Embryonic facial prominence (tissue), 1 donor: ENCODE measurements at regions not wholly inside any gene's neighbourhood (a gene's known extent, or its start where the extent isn't known, plus 50 kb on each side); places are given as distances from the start of the nearest gene placed in this dataset.
"Not testable (repeated sequence)": the region's sequence is repeated elsewhere in the genome, so short reads cannot be mapped to it uniquely, and the experiment has no call there.

Experiments used
- DNase-seq: peaks from one replicate; pipeline ENCODE4 v3.0.0-alpha.2; 2016; ENCODE audit errors: extremely low spot score

- no peak for DNase-seq
These were observed 90.1 kb upstream of the PRR23C start for GRCh38 chr3:139134678-139135372.

GRCh38 chr3:139135657-139136056, 91.0 kb upstream of the PRR23C start:
- no peak for DNase-seq

GRCh38 chr3:139136469-139137202, 91.9 kb upstream of the PRR23C start:
- DNase-seq = no peak

GRCh38 chr3:139140553-139140952, 95.9 kb upstream of the PRR23C start:
- DNase-seq = no peak

GRCh38 chr3:139145980-139146379, 101.3 kb upstream of the PRR23C start:
- DNase-seq = not testable (repeated sequence)

- DNase-seq = no peak
These were observed 106.8 kb upstream of the PRR23C start for GRCh38 chr3:139151530-139151929.

GRCh38 chr3:139153434-139153833, 108.7 kb upstream of the PRR23C start:
- not testable (repeated sequence) for DNase-seq

- DNase-seq = no peak
These were observed 112.7 kb upstream of the PRR23C start for GRCh38 chr3:139157161-139157932.

GRCh38 chr3:139159356-139159755, 114.7 kb upstream of the PRR23C start:
- no peak for DNase-seq

- no peak for DNase-seq
These were observed 128.8 kb upstream of the PRR23C start for GRCh38 chr3:139173372-139174108.

- no peak for DNase-seq
These were observed 135.8 kb upstream of the PRR23C start for GRCh38 chr3:139180489-139180888.

GRCh38 chr3:139182143-139182542, 137.5 kb upstream of the PRR23C start:
- DNase-seq = no peak

GRCh38 chr3:139182598-139182997, 137.9 kb upstream of the PRR23C start:
- no peak for DNase-seq

- no peak for DNase-seq
These were observed 140.8 kb upstream of the PRR23C start for GRCh38 chr3:139185527-139185926.

- no peak for DNase-seq
These were observed 142.5 kb upstream of the PRR23C start for GRCh38 chr3:139187154-139187553.

GRCh38 chr3:139187648-139188047, 143.0 kb upstream of the PRR23C start:
- DNase-seq = no peak

GRCh38 chr3:139189943-139190342, 145.3 kb upstream of the PRR23C start:
- DNase-seq = no peak

GRCh38 chr3:139194421-139194820, 149.4 kb upstream of the MRPS22 start:
- not testable (repeated sequence) for DNase-seq

GRCh38 chr3:139196146-139196545, 147.7 kb upstream of the MRPS22 start:
- DNase-seq = not testable (repeated sequence)

- no peak for DNase-seq
These were observed 146.6 kb upstream of the MRPS22 start for GRCh38 chr3:139197251-139197650.

GRCh38 chr3:139198186-139198585, 145.6 kb upstream of the MRPS22 start:
- DNase-seq = no peak

GRCh38 chr3:139198929-139199328, 144.9 kb upstream of the MRPS22 start:
- no peak for DNase-seq
